HK-2 (cell line): ENCODE measurements at regions not wholly inside any gene's neighbourhood (a gene's known extent, or its start where the extent isn't known, plus 50 kb on each side); places are given as distances from the start of the nearest gene placed in this dataset.

ENCODE experiments used
- DNase-seq: peaks from one replicate; pipeline ENCODE4 v3.0.0-alpha.2; 2018; ENCODE audit not compliant: unreplicated experiment

GRCh38 chr7:156180451-156181229 is 368.4 kb upstream of the SHH start:
- DNase-seq: no peak

DNA sequence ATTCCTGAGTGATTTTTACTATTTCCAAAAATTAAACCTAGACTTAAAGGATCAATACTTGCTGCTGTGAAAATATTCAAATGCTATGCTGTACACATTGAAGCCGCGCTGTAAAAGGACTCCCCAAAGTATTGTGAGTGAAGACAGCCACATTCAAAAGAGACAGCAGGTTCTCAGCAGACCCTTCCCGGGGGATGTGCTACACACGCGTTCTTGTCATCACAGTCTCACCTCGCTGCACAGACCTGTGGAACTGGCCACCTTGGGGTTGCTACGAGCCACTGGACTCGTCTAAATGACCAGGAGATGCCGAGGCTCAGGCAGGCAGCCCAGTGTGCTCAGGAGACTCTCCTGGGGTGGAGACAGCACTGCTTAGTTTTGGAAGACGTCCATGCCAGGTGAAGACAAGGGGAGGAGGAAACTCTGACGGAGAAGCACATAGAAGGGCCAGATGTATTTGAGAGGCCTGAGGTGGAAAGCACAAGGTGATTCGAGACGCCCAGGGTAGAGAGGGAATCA is 367.7 kb upstream of the SHH start:
- DNase-seq: no peak

DNA sequence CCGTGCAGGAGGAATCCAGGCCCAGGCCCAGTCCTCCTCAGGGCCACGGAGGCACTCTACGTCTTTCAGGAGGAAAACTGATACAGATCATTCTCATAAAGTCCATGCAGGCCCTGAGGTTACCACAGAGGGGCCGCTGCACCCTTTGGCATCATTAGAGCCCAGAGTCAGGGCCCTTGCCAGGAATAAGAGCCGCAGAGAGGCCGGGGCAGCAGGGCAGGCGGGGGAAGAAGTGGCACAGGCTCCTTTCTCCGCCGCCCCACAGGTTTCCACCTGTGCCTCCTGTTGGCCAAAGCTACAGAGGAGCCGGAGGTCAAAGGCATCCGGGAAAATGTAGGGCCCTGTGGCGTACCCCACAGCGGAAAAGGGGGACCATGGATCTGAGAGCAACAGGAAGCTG is 366.6 kb upstream of the SHH start:
- no peak for DNase-seq

GRCh38 chr7:156178214-156178613 is 366.0 kb upstream of the SHH start:
- DNase-seq: no peak

- DNase-seq: no peak
Observed at GRCh38 chr7:156177422-156178055, 365.3 kb upstream of the SHH start.

GRCh38 chr7:156176039-156176438 is 363.8 kb upstream of the SHH start:
- no peak for DNase-seq

- no peak for DNase-seq
Observed at GRCh38 chr7:156175003-156175402, 362.7 kb upstream of the SHH start.

GRCh38 chr7:156174428-156174827 is 362.2 kb upstream of the SHH start:
- no peak for DNase-seq

DNA sequence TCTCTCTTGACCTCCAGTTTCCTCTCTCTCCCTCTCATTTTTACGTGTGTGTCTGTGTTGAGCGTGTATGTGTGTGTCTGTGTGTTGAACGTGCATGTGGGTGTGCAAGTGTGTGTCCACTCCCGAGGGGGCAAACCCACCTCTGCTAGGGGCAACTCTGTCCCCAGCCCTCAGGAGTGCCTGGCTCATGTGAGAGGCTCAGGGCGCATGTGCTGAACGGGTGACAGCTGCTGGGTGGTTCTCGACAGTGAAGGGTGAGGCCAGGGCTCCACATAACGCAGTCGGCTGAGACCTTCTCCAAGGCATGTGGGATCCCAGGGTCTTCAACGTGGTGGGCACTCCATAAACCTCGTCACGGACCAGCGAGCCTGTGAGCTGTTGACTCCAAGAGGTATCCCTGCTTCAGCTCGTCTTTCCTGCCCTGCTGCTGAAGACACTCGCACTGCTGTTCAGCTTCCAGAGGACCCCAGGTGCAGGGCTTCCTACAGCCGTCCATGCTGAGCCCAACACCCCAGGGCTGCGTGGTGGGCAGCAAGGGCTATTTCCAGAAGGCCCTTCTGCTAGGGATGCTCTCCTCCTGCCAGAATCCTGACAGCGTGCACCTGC is 361.6 kb upstream of the SHH start:
- no peak for DNase-seq

DNA sequence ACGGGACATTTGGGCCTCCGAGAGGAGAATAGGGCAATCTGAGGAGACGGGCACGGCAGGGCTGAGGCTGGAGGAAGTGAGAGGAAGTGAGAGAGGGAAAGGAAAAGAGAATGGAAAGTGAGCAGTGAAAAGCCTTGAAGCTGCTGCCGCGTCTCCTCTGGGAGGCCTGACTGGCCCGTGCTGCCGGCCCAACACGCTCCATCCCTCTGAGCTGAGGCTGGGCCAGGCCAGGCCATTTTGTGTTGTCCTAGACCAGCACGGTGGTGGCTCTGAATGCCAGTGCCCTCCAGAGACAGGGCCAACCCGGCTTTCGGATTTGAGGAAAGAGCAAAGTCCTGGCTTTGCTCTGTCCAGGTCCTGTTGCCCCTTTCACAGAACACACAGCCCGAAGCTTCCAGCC is 361.1 kb upstream of the SHH start:
- no peak for DNase-seq

- DNase-seq: no peak
Observed at GRCh38 chr7:156172638-156173037, 360.4 kb upstream of the SHH start.

DNA sequence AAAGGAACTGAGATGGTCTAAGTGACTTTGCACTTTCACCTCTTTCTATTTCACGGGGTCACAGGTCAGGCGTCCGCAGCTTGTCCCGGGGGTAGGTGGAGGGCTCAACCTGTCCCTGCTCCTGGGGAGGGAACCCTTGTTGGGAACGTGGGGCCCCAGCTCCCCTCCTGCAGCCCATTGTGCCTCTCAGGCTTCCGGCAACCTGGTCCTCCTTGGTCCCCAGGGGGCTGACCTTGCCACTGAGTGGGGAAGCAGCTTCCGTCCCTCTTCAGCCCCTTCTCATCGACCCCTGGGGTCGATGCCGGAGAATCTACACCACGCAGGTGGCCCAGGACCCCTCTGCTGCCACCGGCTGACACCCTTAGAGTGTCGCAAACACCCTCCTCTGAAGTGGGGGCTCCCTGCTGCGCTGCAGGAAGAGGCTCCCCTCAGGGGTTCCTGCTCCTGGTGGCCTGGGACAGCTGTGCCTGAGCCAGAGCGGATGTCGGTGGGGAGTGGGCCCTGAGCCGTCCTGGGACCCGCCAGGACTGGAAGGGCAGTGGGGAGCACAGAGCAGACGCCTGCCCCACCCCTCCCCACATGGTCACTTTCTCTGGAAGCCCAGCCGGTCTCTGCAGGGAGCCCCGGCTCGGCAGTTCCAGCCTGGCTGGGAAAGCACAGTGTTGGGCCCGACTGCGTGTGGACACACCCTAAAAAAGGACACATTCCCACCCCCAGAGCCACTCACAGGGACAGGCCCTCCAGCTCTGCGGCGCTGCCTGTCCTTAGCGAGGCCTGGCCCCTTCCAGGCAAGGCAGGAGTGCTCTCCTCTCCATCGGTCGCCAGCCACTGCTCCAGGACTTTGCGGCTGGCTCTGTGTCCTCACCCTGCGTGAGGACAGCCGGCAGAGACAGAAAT is 357.5 kb upstream of the SHH start:
- no peak for DNase-seq

- no peak for DNase-seq
Observed at GRCh38 chr7:156168434-156168833, 356.2 kb upstream of the SHH start.

GRCh38 chr7:156167987-156168386 is 355.7 kb upstream of the SHH start:
- DNase-seq: no peak

- DNase-seq: no peak
Observed at GRCh38 chr7:156167417-156167807, 355.1 kb upstream of the SHH start.

GRCh38 chr7:156166692-156167416 is 354.6 kb upstream of the SHH start:
- DNase-seq: no peak

DNA sequence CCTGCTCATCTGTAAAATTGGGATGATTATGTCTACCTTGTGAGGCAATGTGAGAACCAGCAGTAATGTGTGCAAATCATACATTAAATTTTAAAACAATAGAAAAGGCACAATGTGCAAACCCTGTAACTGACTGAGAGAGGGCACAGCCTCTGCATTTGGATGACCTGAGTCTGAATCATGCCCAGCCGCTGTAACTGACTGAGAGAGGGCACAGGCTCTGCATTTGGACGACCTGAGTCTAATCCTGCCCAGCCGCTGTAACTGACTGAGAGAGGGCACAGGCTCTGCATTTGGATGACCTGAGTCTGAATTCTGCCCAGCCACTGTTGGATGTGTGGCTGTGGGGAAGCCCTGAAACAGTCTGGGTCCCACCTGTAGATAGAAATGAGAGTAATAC is 351.5 kb upstream of the SHH start:
- no peak for DNase-seq

DNA sequence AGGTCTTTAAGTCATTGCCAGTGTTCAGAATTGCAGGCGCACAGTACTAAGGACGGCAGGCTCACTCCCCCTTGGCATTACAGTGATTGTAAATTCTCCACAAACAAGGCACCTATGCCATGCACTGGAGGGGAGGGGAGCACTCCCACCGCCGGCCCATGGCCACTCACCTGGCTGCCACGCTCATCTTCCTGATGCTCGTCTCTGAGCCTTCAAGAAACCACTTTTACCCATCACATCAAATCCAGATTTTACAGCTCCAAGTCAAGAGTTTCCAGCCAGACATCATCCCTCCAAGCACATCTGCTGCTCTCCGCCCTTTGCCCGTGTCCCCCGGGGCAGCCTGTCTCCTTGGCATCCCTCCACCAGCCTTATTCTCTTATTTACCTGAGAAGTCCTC is 350.2 kb upstream of the SHH start:
- DNase-seq: no peak

DNA sequence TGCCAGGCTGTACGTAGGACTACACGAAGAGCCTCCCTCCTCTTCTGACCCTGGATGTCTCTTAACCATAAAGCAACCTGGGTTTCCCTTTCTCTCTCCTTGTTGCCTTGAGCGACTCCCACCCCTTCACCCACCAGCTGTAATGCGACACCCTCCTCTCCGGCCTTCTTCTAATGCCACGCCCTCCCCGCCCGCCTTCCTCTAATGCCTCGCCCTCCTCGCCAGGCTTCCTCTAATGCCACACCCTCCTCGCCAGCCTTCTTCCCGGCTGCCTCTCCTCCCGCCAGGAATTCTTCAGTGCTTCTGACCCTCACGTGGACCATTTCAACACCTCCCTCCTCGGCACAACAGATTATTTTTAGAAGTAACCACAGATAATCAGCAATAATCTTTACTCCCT is 348.5 kb upstream of the SHH start:
- DNase-seq: no peak

DNA sequence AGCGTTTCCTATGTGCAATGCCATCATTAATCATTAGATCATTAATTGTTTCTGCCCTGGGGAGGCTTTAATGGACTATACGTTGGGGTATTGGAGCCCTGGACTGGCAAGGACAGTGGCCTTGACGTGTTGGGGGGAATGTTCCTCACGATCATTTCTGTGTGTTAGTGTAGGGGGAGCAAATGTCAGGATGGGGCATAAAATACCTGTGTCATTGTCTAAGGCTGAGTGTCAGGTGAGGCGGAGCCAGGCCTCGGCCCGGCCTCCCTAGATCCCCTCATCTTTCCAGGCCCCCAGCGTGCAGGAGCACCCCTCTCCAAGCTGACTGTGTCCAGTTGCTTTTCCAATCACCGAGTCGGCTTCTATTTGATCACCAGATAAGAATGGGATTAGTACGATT is 346.4 kb upstream of the SHH start:
- no peak for DNase-seq

GRCh38 chr7:156158213-156158612 is 345.9 kb upstream of the SHH start:
- no peak for DNase-seq
